NCI-H82 treated with DMSO at 0.1 percent for 48 hours (cell line): ENCODE measurements at regions not wholly inside any gene's neighbourhood (a gene's known extent, or its start where the extent isn't known, plus 50 kb on each side); places are given as distances from the start of the nearest gene placed in this dataset.
"Not testable (repeated sequence)": the region's sequence is repeated elsewhere in the genome, so short reads cannot be mapped to it uniquely, and the experiment has no call there.

ENCODE experiments used
- DNase-seq: peaks from one replicate; lab custom pipeline; 2025; ENCODE audit not compliant: unreplicated experiment; lab: John Stamatoyannopoulos, UW

DNA sequence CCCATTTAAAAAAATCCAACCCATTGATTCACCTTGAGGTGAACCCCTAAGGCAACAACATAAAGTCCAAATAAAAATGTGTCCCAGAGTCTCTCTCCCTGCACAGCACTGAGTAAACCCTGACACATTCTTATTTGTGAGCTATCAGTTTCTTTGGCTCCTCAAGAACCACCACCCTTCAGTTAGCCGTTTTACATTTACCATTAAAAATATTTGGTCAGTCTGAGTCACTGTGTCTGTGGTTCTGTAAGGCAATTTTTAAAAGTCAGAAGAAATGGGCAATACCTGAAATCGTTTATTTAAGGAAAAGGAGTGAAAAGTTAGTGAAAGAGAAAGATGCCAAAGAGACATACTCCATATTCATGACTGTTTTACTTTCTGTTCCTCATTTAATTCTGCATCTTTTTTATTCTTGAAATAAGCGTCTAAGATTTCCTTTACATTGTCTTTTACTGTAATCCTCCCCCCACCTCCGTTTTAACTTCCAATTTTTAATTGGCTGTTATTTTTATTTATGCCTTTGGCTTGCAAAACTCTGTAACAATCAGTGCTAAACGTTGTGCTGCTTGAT, 91.7 kb upstream of the IVNS1ABP start:
- no peak for DNase-seq

DNA sequence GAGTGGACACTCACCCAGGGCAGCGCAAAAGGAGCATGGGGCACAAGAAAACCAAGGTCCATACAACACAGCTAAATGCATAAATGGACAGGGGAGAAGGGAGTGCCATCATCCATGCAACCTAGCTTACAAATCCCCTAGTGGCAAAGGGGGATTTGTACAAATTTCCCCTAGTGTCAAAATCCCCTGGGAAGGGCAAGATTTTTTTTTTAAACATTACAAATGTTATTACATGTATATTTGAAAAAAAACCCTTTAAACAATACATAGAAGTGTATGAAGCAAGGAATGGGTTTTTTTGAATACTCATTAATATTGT, 89.6 kb upstream of the IVNS1ABP start:
- DNase-seq, result no peak

DNA sequence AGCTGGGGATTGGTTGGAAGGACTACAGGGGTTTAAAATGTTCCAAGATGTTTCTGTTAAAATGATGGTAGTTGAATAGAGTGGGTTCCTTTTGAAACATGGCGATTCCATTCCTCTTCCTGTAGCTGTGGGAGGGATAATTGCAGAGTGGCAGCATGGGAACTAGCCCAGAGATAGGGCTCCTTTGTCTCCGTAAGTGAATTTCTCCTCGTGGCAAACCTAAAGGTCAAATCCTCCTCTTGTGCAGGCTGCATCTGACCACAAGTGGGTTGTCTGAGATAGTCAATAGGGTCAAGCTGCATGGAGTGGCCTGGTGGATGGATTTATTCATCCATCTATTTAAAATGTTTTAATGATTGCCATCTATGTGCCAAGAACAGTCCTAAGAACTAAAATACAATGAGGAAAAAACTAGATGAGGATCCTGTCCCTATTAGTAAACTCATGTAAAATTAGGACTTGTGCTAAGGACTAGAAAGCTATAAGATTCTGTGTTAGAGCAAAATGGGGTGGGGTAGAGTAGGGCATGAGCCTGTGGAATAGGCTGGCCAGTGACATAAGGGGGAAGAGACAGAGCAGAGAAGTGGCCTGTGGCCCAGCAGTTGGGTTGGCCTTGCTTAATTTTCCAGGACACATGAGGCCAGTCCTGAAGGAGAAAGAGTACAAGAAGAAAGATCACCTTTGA, 89.1 kb upstream of the IVNS1ABP start:
- DNase-seq, result no peak

DNA sequence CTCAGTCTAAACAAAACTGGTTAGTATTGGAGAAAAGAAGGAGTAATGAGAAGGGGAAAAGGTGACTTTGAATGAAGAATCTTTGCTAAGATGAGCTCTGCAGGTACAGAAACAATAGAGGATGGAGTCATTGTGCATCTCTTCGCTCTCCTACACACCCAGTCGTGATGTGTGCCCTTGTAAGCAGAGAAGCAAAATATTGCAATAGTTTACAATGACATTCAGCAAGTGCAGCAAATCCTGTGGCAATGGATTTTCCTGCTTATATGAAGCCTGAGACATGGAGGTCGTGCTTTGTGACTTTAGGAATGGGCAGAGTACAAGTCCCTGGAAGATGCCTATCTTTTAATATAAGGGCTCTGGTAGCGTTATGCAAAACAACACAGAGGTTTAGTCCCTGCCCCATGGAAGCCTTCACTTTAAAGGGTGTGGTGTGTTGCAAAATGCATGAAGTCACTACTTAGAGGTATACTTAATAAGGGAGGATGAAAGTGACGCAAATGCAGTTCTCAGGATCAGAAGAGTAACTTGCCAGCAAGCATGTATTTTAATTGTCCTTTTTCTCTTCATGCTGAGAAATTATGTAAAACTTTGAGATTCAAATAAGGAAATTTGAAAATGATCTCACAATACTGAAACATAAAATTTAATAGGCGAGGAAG, 88.0 kb upstream of the IVNS1ABP start:
- no peak for DNase-seq

DNA sequence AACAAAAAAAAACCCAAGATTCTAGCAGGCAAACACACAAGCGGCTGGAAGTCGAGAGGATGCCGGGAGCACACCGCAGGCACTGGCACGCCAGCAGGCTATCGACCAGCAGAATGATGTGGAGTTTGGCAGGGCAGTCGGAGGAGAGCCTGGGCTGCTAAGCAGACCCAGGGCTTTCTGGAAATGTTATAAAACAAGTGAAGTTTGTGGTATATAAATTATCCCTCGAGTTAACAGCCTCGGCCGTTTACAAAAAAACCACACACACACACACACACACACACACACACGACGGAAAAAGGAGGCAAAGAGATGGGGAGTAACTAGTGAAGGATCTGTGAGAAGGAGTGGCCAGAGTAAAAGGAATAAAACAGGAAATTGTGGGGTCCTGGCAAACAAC, 87.2 kb upstream of the IVNS1ABP start:
- DNase-seq, result no peak

DNA sequence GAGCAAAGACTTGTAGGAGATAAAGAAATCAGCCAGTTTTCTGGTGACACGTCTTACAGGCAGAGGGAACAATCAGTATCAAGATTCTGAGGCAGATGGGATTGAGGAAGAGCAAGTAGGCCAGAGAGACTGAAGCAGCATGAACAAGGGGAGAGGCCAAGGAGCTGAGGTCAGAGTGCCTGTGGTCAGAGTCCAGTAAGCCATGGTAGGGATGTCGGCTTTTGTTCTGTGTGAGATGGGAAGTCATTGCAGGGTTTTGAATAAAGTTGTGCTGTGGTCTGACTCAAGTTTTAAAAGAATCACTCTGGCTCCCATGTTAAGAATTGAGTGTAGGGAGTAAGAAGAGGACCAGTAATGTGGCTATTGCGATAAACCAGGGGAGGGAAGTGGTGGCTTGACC, 85.9 kb upstream of the IVNS1ABP start:
- no peak for DNase-seq

DNA sequence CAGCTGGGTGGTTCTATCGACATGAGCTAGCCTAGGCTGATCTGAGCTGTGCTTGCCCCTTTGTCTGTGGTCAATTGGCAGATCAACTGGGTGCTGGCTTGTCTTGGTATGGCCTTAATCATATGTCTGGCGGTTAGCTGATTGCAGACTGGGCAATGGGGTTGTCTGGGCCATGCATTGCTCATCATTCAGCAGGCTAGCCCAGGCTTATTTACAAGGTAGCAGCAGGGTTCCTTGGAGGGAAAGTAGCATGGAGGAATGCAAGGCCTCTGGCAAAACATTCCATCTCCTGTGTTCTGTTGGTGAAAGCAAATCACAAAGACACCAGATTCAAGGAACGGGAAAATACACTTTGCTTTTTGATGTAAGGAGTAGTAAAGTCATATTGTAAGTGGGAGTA, 84.0 kb upstream of the IVNS1ABP start:
- no peak for DNase-seq

DNA sequence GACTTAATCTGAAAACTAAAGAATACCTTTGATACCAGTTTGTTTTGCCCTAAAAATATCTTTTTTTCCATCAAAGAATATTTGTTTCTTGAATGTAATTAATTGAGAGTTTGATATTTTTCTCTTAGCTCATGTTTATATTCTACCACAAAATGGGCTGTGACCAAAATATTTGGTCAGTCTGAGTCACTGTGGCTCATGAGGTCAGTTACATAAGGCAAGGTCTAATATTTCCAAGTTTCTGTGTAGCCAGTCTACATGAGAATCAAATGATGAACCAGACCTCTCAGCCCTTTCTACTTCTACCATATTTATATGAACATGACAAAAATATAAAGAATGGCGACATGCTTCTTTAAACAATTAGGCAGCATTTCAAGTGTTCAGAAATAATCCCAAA, 83.0 kb upstream of the IVNS1ABP start:
- DNase-seq, result no peak

DNA sequence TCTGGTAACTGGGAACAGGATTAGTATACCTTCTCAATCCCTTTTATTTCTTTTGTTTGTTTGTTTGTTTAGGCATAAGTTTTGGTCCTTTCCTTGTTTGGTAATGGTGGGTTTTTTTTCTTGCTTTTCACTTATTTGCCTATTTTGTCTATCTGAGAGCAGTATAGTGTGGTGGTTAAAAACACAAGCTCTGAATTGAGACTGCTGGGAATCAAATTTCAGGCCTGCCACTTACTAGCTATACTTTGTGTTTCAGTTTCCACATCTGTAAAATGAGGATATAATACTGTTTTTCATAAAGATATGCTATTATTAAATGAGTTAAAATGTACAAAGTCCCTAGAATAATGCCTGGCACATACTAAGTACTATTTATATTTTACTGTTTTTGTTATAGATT, 81.6 kb upstream of the IVNS1ABP start:
- DNase-seq, result no peak

DNA sequence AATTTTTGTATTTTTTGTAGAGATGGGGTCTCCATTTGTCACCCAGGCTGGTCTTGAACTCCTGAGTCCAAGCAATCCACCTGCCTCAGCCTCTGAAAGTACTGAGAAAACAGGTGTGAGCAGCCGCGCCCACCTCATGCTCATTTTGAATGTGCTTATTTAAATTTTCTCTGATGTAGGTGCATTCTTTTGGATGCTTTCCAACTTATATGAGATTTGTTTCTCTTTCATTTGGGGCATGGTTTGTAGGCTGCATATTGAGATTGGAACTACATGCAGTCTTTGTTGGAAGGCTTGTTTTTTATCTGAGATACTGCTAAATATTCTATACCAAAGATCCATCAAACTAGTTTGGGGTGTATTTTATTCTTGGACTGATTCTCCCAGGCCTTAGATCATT, 81.0 kb upstream of the IVNS1ABP start:
- DNase-seq, result no peak

DNA sequence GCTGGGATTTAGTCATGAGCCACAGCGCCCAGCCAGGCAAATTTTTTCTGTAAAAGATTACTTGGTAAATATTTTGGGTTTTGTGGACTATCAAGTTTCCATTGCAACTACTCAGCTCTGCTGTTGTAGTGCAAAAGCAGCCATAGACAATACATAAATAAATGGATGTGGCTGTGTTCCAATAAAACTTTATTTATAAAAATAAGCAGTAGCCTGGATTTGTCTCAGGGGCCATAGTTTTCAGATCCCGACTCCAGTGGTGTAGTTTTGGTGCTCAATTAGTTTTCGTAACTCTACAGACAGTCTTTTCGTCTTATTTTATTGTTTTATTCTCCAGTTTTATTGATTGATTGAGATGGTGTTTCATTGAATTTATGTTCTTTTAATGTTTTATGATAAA, 80.1 kb upstream of the IVNS1ABP start:
- DNase-seq, result no peak

DNA sequence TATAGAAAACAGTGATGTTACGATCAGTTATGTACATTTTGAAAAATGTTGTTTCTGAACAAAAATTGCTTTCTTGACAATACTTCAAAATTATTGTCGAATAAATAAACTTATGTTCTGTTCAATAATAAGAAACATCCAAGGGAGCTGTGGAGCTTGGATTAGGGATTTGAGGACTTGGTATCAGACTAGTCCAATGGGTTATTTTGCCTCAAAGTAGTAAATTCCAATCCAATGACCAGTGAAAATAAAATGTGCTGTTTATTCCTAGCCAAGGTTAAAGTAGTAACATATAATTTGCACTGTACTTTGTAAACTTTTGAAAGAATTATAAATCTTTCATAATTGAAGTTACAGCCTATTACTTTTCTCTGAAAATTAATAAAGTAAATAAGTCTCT, 79.1 kb upstream of the IVNS1ABP start:
- no peak for DNase-seq

DNA sequence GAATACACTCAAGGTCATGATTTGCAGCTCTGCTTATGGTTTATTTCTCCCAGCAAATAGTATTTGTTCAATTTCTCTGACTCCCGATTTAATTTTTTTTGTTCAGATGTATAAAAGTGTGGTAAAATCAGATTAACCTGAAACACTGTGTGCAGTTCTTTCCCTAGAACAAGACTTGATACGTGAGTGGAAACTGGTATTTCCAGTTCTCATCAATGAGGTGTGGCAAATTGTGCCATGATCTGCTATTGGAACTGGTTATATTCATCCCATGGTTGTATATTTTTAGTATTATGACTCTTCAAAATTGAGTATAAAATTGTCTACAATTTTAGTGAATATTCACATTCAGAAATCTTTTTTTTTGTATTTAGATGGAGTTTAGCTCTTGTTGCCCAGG, 76.8 kb upstream of the IVNS1ABP start:
- no peak for DNase-seq

DNA sequence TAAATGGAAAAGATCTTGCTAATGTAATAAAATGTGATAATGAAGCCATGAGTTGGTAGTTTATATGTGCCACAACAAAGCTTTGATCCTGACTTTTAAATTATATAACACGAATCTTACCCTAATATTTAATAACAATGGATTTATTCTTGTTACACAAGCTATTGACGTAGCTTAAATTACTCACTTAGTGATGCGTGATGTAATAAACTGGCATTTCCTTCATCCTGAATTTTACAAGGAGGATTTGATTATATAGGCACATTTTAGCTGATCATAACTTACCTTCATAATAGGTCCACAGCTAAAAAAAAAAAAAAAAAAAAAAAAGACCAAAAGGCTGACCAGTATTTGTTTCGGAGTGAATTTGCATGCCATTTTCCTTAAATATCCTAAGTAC, 76.2 kb upstream of the IVNS1ABP start:
- no peak for DNase-seq

DNA sequence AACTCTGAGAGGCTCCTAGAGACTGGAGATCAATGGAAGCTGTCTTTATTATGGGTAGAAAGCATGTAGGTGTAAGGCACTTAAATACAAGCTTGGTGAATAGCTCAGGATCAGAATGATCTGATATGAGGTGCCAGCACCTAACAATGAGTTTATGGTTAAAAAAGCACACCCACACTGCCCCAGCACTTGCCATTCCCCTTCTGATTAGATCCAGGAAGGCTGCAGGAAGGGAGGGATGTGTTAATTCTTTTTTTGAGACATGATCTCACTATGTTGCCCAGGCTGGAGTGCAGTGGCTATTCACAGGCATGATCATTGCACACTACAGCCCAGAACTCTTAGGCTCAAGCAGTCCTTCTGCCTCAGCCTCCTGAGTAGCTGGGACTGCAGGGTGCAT, 71.8 kb upstream of the IVNS1ABP start:
- DNase-seq, result no peak

DNA sequence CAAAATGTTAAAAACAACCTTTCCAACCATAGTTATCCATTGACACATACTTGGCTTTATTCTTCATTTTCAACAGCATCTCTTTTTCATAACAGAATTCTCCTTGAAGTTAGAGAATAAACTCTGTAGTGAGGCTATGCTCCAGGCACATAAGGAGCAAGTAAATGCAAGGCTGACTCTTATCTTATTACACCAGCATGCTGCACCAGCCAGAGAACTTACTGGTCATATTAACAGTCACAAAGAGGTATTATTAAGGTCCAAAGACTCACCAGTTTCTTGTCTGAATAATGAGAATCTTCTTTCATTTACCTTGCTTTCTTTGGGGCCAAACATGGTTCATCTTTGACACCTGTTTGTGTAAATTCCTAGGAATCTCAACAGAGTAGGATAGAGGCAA, 71.3 kb upstream of the IVNS1ABP start:
- DNase-seq, result no peak

DNA sequence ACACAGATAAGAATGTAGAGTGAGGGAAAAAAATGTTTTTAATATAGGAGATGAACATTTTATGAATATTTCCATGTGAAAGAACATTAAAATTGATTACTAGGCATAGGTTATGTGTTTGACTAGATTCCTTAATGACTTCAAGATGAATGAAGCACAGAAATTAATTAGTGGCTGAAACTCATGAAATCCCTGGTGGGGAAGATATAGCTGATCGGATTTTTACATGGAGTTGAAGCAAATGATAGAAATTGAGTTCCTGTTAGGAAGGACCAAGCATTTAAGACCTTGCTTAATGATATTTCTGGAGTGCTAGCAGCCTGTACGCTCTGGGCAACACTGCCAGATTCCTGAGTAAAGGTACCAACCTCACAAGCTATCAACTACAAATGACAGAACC, 68.9 kb upstream of the IVNS1ABP start:
- no peak for DNase-seq

DNA sequence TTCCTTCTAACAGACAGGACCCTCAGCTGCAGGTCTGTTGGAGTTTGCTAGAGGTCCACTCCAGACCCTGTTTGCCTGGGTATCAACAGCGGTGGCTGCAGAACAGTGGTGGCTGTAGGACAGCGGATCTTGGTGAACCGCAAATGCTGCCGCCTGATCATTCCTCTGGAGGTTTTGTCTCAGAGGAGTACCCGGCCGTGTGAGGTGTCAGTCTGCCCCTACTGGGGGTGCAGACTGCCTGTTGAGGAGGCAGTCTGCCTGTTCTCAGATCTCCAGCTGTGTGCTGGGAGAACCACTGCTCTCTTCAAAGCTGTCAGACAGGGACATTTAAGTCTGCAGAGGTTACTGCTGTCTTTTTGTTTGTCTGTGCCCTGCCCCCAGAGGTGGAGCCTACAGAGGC, 66.8 kb upstream of the IVNS1ABP start:
- not testable (repeated sequence) for DNase-seq

DNA sequence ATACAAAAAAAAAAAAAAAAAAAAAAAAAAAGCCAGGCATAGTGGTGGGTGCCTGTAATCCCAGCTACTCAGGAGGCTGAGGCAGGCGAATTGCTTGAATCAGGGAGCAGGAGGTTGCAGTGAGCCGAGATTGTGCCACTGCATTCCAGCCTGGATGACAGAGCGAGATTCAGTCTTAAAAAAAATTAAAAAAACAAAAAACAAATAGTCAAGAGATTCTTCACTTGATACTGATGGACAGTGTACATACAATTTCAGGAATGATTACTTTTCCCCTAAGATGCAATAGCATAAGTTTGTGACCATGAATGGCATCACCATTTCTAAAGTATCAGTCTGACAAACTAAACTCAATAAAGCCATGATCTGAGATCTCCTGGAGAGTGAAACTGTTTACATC, 60.8 kb upstream of the IVNS1ABP start:
- no peak for DNase-seq

DNA sequence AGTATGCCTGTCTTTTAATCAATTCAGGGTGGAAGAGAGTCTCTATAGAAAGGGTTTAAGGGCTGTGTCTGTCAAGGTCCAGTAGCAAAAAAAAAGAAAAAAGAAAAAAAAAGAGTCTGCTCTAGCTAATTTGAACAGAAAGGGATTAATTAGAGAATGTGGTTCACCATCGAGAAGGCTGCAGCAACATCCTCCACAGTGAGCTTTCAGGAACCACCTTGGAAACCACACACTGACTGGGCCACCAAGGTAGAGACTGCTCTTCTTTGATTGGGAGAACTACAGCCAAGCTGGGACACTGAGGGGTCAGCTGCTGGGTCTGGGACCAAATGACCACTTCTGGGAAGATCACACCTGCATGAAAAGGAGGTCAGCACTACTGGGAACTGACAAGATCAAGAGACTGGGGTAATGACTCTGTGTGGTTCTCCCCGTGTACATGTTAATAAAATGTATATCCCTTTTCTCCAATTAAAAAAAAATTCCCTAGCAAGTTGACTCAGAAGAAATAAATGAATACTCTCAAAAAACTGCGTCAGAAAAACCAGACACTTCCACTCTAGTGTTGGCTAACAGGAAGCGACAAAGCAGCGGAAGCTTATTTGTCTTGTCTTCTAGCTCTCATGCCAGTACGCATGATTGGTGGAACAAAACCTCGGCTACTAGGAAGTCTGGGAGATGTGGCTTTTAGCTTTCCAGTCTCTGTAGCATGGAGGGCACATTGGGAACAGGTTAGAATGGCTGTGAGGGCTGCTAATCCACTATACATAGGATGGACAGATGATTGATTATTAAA, 60.0 kb upstream of the IVNS1ABP start:
- DNase-seq, result no peak

DNA sequence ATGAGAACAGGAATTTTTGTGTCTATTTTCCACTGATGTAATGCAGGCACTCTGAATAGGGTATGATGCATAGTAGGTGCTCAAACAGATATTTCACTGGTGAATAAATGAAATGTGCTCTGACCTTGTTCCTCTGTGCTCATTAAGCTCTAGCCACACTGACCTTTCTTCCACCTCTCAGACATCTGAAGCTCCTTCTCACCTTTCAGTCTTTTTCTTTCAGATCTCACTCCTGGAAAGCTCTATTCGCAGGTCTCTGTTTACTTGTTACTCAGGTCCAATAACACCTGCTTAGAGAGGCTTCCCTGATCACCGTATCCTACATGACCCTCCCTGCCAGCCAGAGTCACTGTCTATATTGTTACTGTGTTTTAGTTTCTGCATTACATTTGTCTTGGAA, 59.2 kb upstream of the IVNS1ABP start:
- DNase-seq, result no peak

DNA sequence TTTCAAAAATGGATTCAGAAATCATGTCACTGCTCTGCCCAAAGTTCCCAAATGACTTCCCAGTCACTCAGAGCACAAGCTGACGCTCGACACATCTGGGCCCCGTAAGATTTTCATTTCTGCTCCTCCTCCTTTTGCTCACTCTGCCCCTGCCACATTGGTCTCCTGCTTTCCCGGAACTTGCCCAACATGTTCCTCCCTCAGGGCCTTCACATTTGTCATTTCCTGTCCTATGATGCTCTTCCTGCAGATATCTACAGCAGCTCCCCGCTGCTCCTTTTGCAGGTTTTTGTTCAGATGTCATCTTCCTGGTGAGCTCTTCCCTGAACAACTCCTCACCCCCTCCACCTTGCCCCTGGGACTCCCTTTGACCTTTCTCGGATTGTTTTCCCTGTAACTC, 58.5 kb upstream of the IVNS1ABP start:
- no peak for DNase-seq
